ENCODE measurements at regions not wholly inside any gene's neighbourhood (a gene's known extent, or its start where the extent isn't known, plus 50 kb on each side); places are given as distances from the start of the nearest gene placed in this dataset.

DNA sequence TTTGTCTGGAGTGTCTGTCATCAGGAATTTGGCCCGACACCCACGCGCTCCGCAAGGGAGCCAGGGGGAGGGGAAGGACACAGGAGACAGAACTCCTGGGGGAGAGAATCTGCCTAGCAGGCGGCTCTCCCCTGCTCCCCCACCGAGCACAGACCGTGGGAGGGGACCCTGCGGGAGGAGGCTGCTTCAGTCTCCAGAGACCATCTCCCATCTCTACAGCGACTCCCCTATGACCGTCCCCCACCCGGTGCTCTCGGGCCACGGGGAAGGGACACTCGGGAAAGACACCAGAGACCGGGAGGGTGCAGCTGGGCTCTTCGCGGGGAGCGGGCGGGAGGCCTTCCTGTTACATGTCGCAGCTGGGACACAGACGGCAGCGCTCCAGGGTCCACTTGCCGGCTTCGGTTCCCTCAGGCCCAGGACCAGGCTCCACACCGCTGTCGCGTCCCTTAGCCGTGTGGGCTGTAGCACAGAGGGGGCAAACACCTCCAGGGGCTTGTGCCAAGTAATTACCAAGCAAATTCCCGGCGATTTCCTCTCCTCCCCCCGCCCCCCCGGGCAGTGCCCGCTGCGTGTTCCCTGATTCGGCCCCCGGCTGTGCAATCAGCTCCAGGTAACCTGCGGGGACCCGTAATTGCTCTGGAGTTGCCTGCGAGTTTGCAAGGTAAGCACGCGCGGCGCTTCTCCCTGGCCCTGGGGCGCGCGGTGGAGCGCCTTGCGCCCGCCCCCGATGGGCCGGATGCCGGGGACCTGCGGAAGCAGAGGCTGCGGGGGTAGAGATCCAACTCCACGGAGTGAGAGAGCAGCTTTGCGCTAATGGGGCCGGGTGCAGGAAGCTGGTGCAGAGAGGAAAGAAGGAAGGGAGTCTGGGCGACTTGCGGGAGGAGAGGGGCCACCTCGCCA lies 155.1 kb upstream of the CADM1 start:
- H3K4me1 ChIP-seq: peaks cover 10 to 18% (median 10%) of the 10 kb centered on the region in 3 donors
- no peak overlapping the region for H3K27ac ChIP-seq
- intact Hi-C loops (cut with DNase I): no loop called here
- TF ChIP-seq CTCF (IDR thresholded peaks at IDR 0.05) (no peak), POLR2A (IDR thresholded peaks at IDR 0.05) (no peak)
- no peaks in the 10 kb centered on the region for H3K36me3 ChIP-seq
- 11 to 20% methylated on average over 6 to 17 of the region's 60 CpGs for WGBS, 2 donors
- peaks cover 0 to 66% (median 4%) of the 10 kb centered on the region in 4 donors for H3K27me3 ChIP-seq
- no peaks in the 10 kb centered on the region for H3K9me3 ChIP-seq
- DNase-seq: no peak
- H3K4me3 ChIP-seq: peak overlapping the region; percentile 21 to 51 (median 40)

- TF ChIP-seq POLR2A (IDR thresholded peaks at IDR 0.05) (no peak), CTCF (IDR thresholded peaks at IDR 0.05) (no peak)
- no peaks in the 10 kb centered on the region for H3K36me3 ChIP-seq
- 93 to 96% methylated on average over 4 of the region's 4 CpGs for WGBS, 2 donors
- H3K4me1 ChIP-seq: peaks cover 10 to 29% (median 10%) of the 10 kb centered on the region in 3 donors
- H3K27me3 ChIP-seq: peaks cover 0 to 76% (median 6%) of the 10 kb centered on the region in 4 donors
- intact Hi-C loops (cut with DNase I): no loop called here
- DNase-seq: no peak
- no peak overlapping the region for H3K27ac ChIP-seq
- no peak overlapping the region for H3K4me3 ChIP-seq
- H3K9me3 ChIP-seq: no peaks in the 10 kb centered on the region
Observed at GRCh38 chr11:115657586-115657985, 153.4 kb upstream of the CADM1 start.

- intact Hi-C loops (cut with DNase I): no loop called here
- 84 to 87% methylated on average over 6 of the region's 6 CpGs for WGBS, 2 donors
Observed at GRCh38 chr11:115656669-115657068, 152.5 kb upstream of the CADM1 start.

GRCh38 chr11:115656041-115656440 lies 151.8 kb upstream of the CADM1 start:
- H3K27ac ChIP-seq: no peak overlapping the region
- no peak overlapping the region for H3K4me3 ChIP-seq
- H3K4me1 ChIP-seq: peaks cover 10 to 29% (median 10%) of the 10 kb centered on the region in 3 donors
- H3K27me3 ChIP-seq: peaks cover 0 to 68% (median 6%) of the 10 kb centered on the region in 4 donors
- intact Hi-C loops (cut with DNase I): no loop called here
- no peaks in the 10 kb centered on the region for H3K9me3 ChIP-seq
- no peak for DNase-seq
- H3K36me3 ChIP-seq: no peaks in the 10 kb centered on the region
- TF ChIP-seq POLR2A (IDR thresholded peaks at IDR 0.05): no peak
- TF ChIP-seq CTCF (IDR thresholded peaks at IDR 0.05): no peak

More at GRCh38 chr11:115656669-115657068, 152.5 kb upstream of the CADM1 start:
- H3K4me3 ChIP-seq: no peak overlapping the region
- H3K9me3 ChIP-seq: no peaks in the 10 kb centered on the region
- TF ChIP-seq POLR2A (IDR thresholded peaks at IDR 0.05) (no peak), CTCF (IDR thresholded peaks at IDR 0.05) (no peak)
- H3K27me3 ChIP-seq: peaks cover 0 to 72% (median 6%) of the 10 kb centered on the region in 4 donors
- no peaks in the 10 kb centered on the region for H3K36me3 ChIP-seq
- no peak for DNase-seq
- H3K4me1 ChIP-seq: peaks cover 10 to 29% (median 10%) of the 10 kb centered on the region in 3 donors
- no peak overlapping the region for H3K27ac ChIP-seq

- TF ChIP-seq CTCF (IDR thresholded peaks at IDR 0.05) (no peak), POLR2A (IDR thresholded peaks at IDR 0.05) (no peak)
- WGBS, 2 donors: 94% methylated on average over 4 of the region's 4 CpGs
- no peaks in the 10 kb centered on the region for H3K36me3 ChIP-seq
- intact Hi-C loops (cut with DNase I): no loop called here
- H3K27me3 ChIP-seq: peaks cover 0 to 61% (median 4%) of the 10 kb centered on the region in 4 donors
- no peak for DNase-seq
- H3K4me3 ChIP-seq: no peak overlapping the region
- no peaks in the 10 kb centered on the region for H3K9me3 ChIP-seq
- no peak overlapping the region for H3K27ac ChIP-seq
- H3K4me1 ChIP-seq: peaks cover 10 to 22% (median 10%) of the 10 kb centered on the region in 3 donors
Observed at GRCh38 chr11:115654792-115655191, 150.6 kb upstream of the CADM1 start.

Data from esophagus squamous epithelium (tissue), 5 donors.